HFF-Myc (cell line): ENCODE measurements at regions not wholly inside any gene's neighbourhood (a gene's known extent, or its start where the extent isn't known, plus 50 kb on each side); places are given as distances from the start of the nearest gene placed in this dataset.

Source experiments
- DNase-seq: peaks from one replicate; pipeline ENCODE4 v3.0.0-alpha.2; 2011; ENCODE audit warnings: low read depth; ENCODE audit errors: extremely low read depth
- H3K4me3 ChIP-seq: replicated peaks from 2 replicates; pipeline ENCODE4 v1.5.1; 2011; ENCODE audit warnings: low read depth, mild to moderate bottlenecking, control low read depth, low read length
- TF ChIP-seq, protein P1 (sequence below): IDR thresholded peaks from 2 replicates; pipeline ENCODE4 v1.5.1; 2012; ENCODE audit warnings: mild to moderate bottlenecking, low read depth, low read length, control low read depth; ENCODE audit errors: missing control alignments

DNA sequence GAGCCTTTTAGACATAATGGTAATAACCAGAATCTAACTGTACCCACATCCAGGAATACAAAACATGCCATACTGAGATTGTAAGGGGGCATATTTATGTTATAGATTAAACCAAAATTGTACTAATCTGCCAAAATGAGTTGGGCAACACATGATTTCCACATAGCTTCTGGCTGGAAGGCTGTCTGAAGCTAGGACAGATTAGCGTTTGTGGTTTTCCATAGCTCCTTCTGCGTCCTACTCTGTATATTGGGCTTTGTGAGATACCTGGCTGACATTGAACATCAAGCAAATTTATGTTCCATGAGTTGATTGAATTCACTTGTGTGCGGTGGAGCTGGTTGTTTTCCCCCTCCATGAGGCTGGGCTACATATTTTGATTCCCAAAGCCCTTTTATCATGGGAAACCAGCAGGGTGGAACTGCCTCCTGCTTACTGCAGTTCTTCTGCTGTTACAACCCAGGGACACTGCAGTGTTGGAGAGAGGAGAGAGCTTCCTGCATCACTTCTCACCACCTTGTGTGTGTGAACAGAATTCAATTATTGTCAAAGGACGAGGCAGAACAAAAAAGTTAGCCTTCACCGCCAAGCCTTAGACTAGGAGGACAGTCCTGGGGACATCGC, 114.9 kb downstream of the C11orf91 start:
- TF ChIP-seq, protein P1, sequence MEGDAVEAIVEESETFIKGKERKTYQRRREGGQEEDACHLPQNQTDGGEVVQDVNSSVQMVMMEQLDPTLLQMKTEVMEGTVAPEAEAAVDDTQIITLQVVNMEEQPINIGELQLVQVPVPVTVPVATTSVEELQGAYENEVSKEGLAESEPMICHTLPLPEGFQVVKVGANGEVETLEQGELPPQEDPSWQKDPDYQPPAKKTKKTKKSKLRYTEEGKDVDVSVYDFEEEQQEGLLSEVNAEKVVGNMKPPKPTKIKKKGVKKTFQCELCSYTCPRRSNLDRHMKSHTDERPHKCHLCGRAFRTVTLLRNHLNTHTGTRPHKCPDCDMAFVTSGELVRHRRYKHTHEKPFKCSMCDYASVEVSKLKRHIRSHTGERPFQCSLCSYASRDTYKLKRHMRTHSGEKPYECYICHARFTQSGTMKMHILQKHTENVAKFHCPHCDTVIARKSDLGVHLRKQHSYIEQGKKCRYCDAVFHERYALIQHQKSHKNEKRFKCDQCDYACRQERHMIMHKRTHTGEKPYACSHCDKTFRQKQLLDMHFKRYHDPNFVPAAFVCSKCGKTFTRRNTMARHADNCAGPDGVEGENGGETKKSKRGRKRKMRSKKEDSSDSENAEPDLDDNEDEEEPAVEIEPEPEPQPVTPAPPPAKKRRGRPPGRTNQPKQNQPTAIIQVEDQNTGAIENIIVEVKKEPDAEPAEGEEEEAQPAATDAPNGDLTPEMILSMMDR = no peak
- no peak overlapping the region for H3K4me3 ChIP-seq
- no peak for DNase-seq

- DNase-seq = no peak
- TF ChIP-seq, protein P1 = no peak
Measured at GRCh38 chr11:33582636-33583325, 117.8 kb downstream of the C11orf91 start.

GRCh38 chr11:33579101-33579500, 121.5 kb downstream of the C11orf91 start:
- TF ChIP-seq, protein P1 = no peak
- H3K4me3 ChIP-seq = no peak overlapping the region
- DNase-seq = no peak

More at GRCh38 chr11:33582636-33583325, 117.8 kb downstream of the C11orf91 start:
- no peak overlapping the region for H3K4me3 ChIP-seq

GRCh38 chr11:33577204-33577603, 123.4 kb downstream of the C11orf91 start:
- H3K4me3 ChIP-seq = no peak overlapping the region
- TF ChIP-seq, protein P1 = no peak
- no peak for DNase-seq

GRCh38 chr11:33575311-33575710, 125.3 kb downstream of the C11orf91 start:
- TF ChIP-seq, protein P1 = no peak
- DNase-seq = no peak
- no peak overlapping the region for H3K4me3 ChIP-seq

DNA sequence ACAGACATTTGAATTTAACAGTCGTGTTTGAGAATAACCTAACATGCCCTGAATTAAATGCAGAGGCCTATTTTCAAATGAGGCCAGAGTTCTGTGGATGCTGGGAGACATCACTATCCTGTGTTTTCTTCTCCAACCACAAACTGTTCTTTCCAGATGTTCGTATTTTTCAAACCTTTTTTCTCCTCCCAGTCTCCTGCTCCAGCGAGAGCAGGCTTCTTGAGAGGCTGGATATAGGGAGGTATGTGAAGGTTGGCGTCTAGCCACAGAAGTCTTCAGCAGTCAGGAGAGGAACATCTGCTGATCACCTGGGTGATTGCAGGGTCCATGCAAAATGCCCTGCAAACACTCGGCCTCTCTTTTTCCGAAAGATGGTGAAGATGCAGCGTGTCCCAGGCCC, 126.3 kb downstream of the C11orf91 start:
- peak; percentile 56 for DNase-seq
- no peak overlapping the region for H3K4me3 ChIP-seq
- TF ChIP-seq, protein P1 = no peak
